ENCODE measurements at regions not wholly inside any gene's neighbourhood (a gene's known extent, or its start where the extent isn't known, plus 50 kb on each side); places are given as distances from the start of the nearest gene placed in this dataset.

DNA sequence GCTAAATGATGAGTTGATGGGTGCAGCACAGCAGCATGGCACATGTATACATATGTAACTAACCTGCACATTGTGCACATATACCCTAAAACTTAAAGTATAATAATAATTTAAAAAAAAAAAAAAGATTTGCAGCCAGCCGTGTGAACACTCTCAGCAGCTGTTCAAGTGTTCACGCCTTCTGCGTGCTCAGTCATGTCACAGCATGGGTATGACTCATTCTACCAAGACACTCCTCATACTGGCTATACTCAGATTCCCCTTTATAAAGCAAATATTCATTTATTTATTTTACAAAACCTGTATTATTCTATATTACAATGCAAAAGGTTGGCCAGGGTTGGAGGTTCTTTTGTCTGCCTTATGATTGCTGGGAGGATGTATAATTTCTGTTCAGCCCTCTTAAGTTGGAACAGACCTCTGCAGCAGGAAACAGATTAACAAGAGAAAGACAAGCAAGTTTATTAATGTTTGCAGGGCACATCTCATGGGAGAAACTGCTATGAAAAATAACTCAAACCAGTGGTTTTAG lies 1230.6 kb upstream of the CHAC2 start:
- TF ChIP-seq, protein P1, sequence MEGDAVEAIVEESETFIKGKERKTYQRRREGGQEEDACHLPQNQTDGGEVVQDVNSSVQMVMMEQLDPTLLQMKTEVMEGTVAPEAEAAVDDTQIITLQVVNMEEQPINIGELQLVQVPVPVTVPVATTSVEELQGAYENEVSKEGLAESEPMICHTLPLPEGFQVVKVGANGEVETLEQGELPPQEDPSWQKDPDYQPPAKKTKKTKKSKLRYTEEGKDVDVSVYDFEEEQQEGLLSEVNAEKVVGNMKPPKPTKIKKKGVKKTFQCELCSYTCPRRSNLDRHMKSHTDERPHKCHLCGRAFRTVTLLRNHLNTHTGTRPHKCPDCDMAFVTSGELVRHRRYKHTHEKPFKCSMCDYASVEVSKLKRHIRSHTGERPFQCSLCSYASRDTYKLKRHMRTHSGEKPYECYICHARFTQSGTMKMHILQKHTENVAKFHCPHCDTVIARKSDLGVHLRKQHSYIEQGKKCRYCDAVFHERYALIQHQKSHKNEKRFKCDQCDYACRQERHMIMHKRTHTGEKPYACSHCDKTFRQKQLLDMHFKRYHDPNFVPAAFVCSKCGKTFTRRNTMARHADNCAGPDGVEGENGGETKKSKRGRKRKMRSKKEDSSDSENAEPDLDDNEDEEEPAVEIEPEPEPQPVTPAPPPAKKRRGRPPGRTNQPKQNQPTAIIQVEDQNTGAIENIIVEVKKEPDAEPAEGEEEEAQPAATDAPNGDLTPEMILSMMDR (IDR thresholded peaks at IDR 0.05): no peak
- no peak for TF ChIP-seq POLR2A (IDR thresholded peaks at IDR 0.05)
- Histone ChIP-seq H3K27ac (no peak overlapping the region), H3K9me3 (no peaks in the 10 kb centered on the region), H3K4me1 (no peaks in the 10 kb centered on the region), H3K36me3 (no peaks in the 10 kb centered on the region), H3K4me3 (no peak overlapping the region), H3K27me3 (no peaks in the 10 kb centered on the region)
- DNase-seq: no peak

GRCh38 chr2:52532956-52533355 lies 1234.6 kb upstream of the CHAC2 start:
- Histone ChIP-seq H3K27me3 (no peaks in the 10 kb centered on the region), H3K27ac (no peak overlapping the region), H3K4me3 (no peak overlapping the region), H3K36me3 (no peaks in the 10 kb centered on the region), H3K4me1 (no peaks in the 10 kb centered on the region), H3K9me3 (no peaks in the 10 kb centered on the region)
- DNase-seq: no peak
- TF ChIP-seq POLR2A (IDR thresholded peaks at IDR 0.05): no peak
- TF ChIP-seq, protein P1 (IDR thresholded peaks at IDR 0.05): no peak

- Histone ChIP-seq H3K27ac (no peak overlapping the region), H3K27me3 (no peaks in the 10 kb centered on the region), H3K4me3 (no peak overlapping the region), H3K9me3 (no peaks in the 10 kb centered on the region), H3K4me1 (no peaks in the 10 kb centered on the region), H3K36me3 (no peaks in the 10 kb centered on the region)
- no peak for DNase-seq
- no peak for TF ChIP-seq POLR2A (IDR thresholded peaks at IDR 0.05)
- TF ChIP-seq, protein P1 (IDR thresholded peaks at IDR 0.05): no peak
Measured at GRCh38 chr2:52526735-52527134, 1240.9 kb upstream of the CHAC2 start.

GRCh38 chr2:52520644-52521043 lies 1247.0 kb upstream of the CHAC2 start:
- Histone ChIP-seq H3K4me1 (no peaks in the 10 kb centered on the region), H3K27ac (no peak overlapping the region), H3K9me3 (no peaks in the 10 kb centered on the region), H3K27me3 (no peaks in the 10 kb centered on the region), H3K36me3 (no peaks in the 10 kb centered on the region), H3K4me3 (no peak overlapping the region)
- TF ChIP-seq POLR2A (IDR thresholded peaks at IDR 0.05): no peak
- TF ChIP-seq, protein P1 (IDR thresholded peaks at IDR 0.05): no peak
- no peak for DNase-seq

GRCh38 chr2:52518678-52519077 lies 1248.9 kb upstream of the CHAC2 start:
- Histone ChIP-seq H3K4me1 (no peaks in the 10 kb centered on the region), H3K36me3 (no peaks in the 10 kb centered on the region), H3K4me3 (no peak overlapping the region), H3K27me3 (no peaks in the 10 kb centered on the region), H3K9me3 (no peaks in the 10 kb centered on the region), H3K27ac (no peak overlapping the region)
- DNase-seq: no peak
- no peak for TF ChIP-seq POLR2A (IDR thresholded peaks at IDR 0.05)
- TF ChIP-seq, protein P1 (IDR thresholded peaks at IDR 0.05): no peak

DNA sequence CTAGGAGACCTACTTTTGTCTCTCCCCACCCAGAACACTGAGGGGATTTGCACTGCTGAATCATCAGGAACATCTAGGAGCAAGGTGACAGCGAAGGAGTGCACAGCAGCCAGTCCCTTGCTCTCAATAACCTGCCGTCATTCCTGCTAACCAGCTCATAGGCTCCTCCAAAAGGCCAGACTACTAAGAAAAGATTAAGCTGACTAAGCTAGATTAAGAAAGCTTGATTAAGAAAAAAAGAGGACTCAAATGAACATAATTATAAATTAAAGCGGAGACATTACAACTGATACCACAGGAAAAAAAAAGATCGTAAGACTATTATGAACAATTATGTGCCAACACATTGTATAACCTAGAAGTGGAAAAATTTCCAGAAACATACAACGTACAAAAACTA lies 1254.8 kb upstream of the CHAC2 start:
- H3K4me1 ChIP-seq: no peaks in the 10 kb centered on the region
- H3K27me3 ChIP-seq: no peaks in the 10 kb centered on the region
- DNase-seq: no peak
- H3K9me3 ChIP-seq: no peaks in the 10 kb centered on the region
- TF ChIP-seq POLR2A (IDR thresholded peaks at IDR 0.05): no peak
- TF ChIP-seq, protein P1 (IDR thresholded peaks at IDR 0.05): no peak
- no peak overlapping the region for H3K4me3 ChIP-seq
- no peaks in the 10 kb centered on the region for H3K36me3 ChIP-seq
- no peak overlapping the region for H3K27ac ChIP-seq

Measured in Peyer's patch (tissue), 4 donors.